Colonic mucosa (tissue), 4 donors: ENCODE measurements at regions not wholly inside any gene's neighbourhood (a gene's known extent, or its start where the extent isn't known, plus 50 kb on each side); places are given as distances from the start of the nearest gene placed in this dataset.

Experiments used
- DNase-seq: peaks from one replicate; pipeline ENCODE4 v3.0.0-alpha.2; 2020
- H3K27ac ChIP-seq: fragments of 200-600 bp; one replicate; pipeline ENCODE4 v1.8.0; 2021
- H3K27me3 ChIP-seq: fragments of 200-600 bp; one replicate; pipeline ENCODE4 v1.8.0; 2021
- H3K36me3 ChIP-seq: fragments of 200-600 bp; one replicate; pipeline ENCODE4 v1.8.0; 2021
- H3K4me1 ChIP-seq: fragments of 200-600 bp; one replicate; pipeline ENCODE4 v1.8.0; 2021; ENCODE audit warnings: mild to moderate bottlenecking
- H3K4me3 ChIP-seq: fragments of 200-600 bp; one replicate; pipeline ENCODE4 v1.8.0; 2021
- H3K9ac ChIP-seq, 2 donors: one replicate each; pipeline ENCODE4 v1.7.0; 2013; ENCODE audit warnings: control low read depth in 2 of 2, low read depth in 2 of 2, low read length in 2 of 2
- H3K9me3 ChIP-seq: fragments of 200-600 bp; one replicate; pipeline ENCODE4 v1.8.0; 2021
- intact Hi-C: fragments of 100-400 bp; cut with DNase I; formaldehyde crosslinking; loops from one replicate; pipeline ENCODE4 v1.14.1; 2022
- TF ChIP-seq, protein P1 (sequence below): fragments of 200-600 bp; IDR thresholded peaks from one replicate; pipeline ENCODE4 v1.8.0; 2022; ENCODE audit warnings: antibody characterized with exemption, mild to moderate bottlenecking
- donor health status: healthy.
- donor health status: DM: no; HTN: no; CAD: no.
- donor health status: DM: no; HTN: no; CAD: no.

DNA sequence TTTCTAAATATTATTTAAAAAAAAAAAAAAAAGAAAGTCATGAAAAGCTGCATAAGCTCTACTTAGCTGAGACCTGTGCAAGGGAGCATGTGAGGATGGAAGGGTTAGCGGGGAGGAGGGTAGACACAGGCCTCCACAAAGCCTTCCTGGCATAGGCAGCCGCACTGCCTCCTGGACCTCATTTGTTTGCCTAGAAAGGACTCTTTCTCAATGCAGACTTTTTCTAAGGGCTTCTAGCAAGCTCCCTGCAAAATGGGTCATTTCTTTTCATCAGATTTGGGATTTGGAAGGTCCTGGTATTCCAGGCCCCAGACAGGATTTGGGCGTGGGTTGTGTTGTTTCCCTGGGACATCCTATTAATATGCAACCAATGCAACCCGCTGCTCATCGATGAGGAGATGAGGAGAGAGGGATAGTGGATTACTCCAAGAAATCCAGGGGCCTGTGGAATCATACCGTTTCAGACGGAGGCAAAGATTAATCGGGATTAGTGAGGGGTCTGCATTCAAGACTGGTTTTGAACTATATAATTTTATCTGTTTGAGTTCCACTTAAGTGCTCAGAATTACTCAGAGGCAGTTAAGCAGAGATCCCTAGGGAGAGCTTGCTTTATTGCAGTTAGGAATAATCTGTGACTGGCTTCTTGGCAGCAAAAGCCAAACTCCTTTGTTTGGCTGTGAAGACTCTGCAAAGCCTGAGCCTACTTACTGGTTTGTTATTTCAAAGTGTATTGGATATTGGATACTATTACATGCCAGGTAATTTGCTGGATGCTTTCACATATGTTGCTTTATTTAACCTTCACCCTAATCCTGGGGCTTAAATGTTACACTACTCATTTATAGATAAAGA, 106.9 kb upstream of the NAV2 start:
- no peaks in the 10 kb centered on the region for H3K27me3 ChIP-seq
- intact Hi-C loops, result no loop called here
- H3K9me3 ChIP-seq, result no peaks in the 10 kb centered on the region
- TF ChIP-seq, protein P1, sequence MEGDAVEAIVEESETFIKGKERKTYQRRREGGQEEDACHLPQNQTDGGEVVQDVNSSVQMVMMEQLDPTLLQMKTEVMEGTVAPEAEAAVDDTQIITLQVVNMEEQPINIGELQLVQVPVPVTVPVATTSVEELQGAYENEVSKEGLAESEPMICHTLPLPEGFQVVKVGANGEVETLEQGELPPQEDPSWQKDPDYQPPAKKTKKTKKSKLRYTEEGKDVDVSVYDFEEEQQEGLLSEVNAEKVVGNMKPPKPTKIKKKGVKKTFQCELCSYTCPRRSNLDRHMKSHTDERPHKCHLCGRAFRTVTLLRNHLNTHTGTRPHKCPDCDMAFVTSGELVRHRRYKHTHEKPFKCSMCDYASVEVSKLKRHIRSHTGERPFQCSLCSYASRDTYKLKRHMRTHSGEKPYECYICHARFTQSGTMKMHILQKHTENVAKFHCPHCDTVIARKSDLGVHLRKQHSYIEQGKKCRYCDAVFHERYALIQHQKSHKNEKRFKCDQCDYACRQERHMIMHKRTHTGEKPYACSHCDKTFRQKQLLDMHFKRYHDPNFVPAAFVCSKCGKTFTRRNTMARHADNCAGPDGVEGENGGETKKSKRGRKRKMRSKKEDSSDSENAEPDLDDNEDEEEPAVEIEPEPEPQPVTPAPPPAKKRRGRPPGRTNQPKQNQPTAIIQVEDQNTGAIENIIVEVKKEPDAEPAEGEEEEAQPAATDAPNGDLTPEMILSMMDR, result no peak
- no peak overlapping the region for H3K4me3 ChIP-seq
- no peak for DNase-seq
- H3K36me3 ChIP-seq, result no peaks in the 10 kb centered on the region
- H3K27ac ChIP-seq, result no peak overlapping the region
- H3K4me1 ChIP-seq, result no peaks in the 10 kb centered on the region
- no peak overlapping the region for H3K9ac ChIP-seq

DNA sequence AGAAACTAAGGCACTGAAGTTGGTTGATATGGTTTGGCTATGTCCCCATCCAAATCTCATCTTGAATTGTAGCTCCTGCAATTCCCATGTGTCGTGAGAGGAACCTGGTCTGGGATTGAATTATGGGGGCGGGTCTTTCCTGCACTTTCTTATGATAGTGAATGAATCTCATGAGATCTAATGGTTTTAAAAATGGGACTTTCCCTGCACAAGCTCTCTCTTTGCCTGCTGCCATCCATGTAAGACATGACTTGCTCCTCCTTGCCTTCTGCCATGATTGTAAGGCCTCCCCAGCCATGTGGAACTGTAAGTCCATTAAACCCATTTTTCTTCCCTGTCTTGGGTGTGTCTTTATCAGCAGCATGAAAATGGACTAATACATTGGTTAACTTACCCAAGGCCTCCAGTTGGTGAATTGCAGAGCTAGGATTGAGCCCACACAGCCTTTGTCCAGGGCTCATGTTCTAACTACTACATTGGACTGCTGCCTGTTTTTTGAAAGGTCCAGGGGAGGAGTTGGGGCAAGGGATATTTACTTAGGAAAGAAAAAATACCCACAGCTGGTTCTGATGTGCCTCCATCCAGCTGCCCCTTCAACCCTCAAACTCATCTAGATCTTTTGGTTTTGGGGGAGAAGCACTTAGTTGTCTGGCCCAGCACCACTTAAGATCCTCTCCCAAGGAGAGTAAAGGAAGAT, 107.8 kb upstream of the NAV2 start:
- intact Hi-C loops, result no loop called here
- no peaks in the 10 kb centered on the region for H3K4me1 ChIP-seq
- H3K9me3 ChIP-seq, result no peaks in the 10 kb centered on the region
- TF ChIP-seq, protein P1, result no peak
- H3K36me3 ChIP-seq, result no peaks in the 10 kb centered on the region
- no peak overlapping the region for H3K27ac ChIP-seq
- H3K4me3 ChIP-seq, result no peak overlapping the region
- no peak overlapping the region for H3K9ac ChIP-seq
- no peak for DNase-seq
- H3K27me3 ChIP-seq, result no peaks in the 10 kb centered on the region

DNA sequence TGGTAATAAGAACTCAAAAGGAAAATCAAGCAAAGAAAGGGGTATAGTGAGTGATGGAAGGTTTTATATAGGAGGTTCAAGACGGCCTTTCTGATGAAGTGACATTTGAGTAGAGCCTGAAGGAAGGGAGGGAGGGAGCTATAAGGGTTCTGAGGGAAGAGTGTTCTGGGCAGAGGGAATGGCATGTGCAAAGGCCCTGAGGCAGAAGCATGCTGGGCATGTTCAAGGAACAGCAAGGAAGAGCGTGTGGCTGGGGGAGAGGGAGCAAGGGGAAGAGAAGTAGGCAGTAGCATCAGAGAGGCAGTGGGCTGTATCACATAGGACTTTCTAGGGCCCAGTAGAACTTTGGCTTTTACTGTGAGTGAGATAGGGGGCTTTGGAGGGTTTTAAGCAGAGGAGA, 108.9 kb upstream of the NAV2 start:
- H3K9ac ChIP-seq, result no peak overlapping the region
- H3K4me1 ChIP-seq, result no peaks in the 10 kb centered on the region
- no peak overlapping the region for H3K27ac ChIP-seq
- no peaks in the 10 kb centered on the region for H3K36me3 ChIP-seq
- H3K4me3 ChIP-seq, result no peak overlapping the region
- intact Hi-C loops, result no loop called here
- no peaks in the 10 kb centered on the region for H3K9me3 ChIP-seq
- TF ChIP-seq, protein P1, result no peak
- H3K27me3 ChIP-seq, result no peaks in the 10 kb centered on the region
- DNase-seq, result no peak

DNA sequence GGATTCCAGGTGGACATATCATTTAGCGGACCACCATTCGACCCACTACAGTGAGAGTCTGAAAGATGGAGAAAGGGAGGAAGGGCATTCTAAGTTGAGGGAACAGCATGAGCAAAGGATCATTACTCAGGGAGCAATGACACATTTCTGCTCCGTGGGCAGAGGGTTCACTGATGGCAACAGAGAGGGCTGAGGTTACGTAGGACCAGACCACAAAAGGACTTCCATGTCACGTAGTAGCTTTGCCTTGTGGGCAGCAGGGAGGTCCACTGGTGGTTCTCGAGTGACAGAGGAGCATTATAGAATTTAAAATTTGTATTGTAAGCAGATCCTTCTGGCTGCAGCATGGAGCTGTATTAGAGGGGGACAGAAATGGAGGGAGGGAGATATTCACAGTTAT, 109.7 kb upstream of the NAV2 start:
- TF ChIP-seq, protein P1, result no peak
- intact Hi-C loops, result no loop called here

DNA sequence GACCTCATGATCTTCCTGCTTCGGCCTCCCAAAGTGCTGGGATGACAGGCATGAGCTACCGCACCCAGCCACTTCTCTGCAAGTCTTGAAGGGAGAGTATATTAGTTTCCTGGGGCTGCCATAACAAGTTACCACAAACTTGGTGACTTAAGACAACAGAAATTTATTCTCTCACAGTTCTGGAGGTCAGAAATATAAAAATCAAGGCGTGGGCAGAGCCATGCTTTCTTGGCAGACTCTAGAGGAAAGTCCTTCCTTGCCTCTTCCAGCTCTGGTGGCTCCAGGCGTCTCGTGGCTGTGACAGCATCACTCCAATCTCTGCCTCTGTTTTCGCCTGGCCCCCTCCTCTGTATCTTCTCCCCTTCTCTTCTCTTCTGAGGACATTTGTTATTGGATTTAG, 110.2 kb upstream of the NAV2 start:
- Histone ChIP-seq H3K36me3 (no peaks in the 10 kb centered on the region), H3K9me3 (no peaks in the 10 kb centered on the region), H3K9ac (no peak overlapping the region), H3K4me3 (no peak overlapping the region), H3K27ac (no peak overlapping the region), H3K27me3 (no peaks in the 10 kb centered on the region), H3K4me1 (no peaks in the 10 kb centered on the region)
- no peak for DNase-seq
- TF ChIP-seq, protein P1, result no peak
- intact Hi-C loops, result no loop called here

More for the DNA sequence above, 109.7 kb upstream of the NAV2 start:
- no peak for DNase-seq
- no peak overlapping the region for H3K27ac ChIP-seq
- no peaks in the 10 kb centered on the region for H3K27me3 ChIP-seq
- no peaks in the 10 kb centered on the region for H3K9me3 ChIP-seq
- no peaks in the 10 kb centered on the region for H3K36me3 ChIP-seq
- H3K4me3 ChIP-seq, result no peak overlapping the region
- H3K4me1 ChIP-seq, result no peaks in the 10 kb centered on the region
- H3K9ac ChIP-seq, result no peak overlapping the region
